ENCODE measurements at regions not wholly inside any gene's neighbourhood (a gene's known extent, or its start where the extent isn't known, plus 50 kb on each side); places are given as distances from the start of the nearest gene placed in this dataset.
"Not testable (repeated sequence)": the region's sequence is repeated elsewhere in the genome, so short reads cannot be mapped to it uniquely, and the experiment has no call there.

DNA sequence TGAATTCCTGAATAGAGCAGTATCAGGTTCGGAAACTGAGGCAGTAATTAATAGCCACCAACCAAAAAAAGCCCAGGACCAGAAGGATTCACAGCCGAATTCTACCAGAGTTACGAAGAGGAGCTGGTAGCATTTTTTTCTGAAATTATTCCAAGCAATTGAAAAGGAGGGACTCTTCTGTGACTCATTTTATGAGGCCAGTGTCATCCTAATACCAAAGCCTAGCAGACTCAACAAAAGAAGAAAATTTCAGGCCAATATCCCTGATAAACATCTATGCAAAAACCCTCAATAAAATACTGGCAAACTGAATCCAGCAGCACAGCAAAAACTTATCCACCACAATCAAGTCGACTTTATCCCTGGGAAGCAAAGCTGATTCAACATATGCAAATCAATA is 202.3 kb upstream of the SLC16A7 start:
- Histone ChIP-seq H3K4me3 (ENCODE audit: low read length) (no peak overlapping the region), H3K4me1 (ENCODE audit: insufficient read depth, low read length) (no peaks in the 10 kb centered on the region), H3K9me3 (ENCODE audit: low read depth, low read length) (no peaks in the 10 kb centered on the region), H3K27me3 (ENCODE audit: insufficient read depth, low read length) (no peaks in the 10 kb centered on the region)

DNA sequence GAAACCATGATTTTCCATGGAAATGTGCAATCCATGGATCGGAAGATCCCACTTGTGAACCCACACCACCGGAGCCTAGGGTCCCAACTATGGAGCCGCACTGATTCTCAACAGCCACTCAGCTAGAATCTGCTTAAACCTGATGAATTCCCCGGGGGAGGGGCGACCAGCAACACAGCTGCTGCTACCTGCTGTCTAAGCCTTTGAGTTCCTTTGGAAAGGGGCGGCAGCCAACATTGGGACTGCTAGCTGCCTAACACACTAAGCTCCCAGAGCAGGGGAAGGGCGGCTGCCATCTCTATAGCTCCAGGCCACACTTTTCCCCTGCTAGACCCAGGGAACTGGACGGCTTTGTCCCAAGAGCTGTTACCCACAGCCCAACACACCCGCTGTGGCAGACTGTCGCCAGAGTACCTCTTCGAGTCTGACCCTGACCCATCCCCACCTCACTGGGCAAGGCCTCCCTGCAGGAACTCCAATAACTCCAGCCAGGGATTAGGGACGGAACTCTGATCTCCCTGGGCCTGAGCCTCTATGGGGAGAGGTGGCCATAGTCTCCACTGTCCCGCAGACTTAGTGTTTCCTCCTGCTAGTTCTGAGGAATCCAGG is 205.8 kb upstream of the SLC16A7 start:
- Histone ChIP-seq H3K4me3 (ENCODE audit: low read length) (no peak overlapping the region), H3K27me3 (ENCODE audit: insufficient read depth, low read length) (no peaks in the 10 kb centered on the region), H3K4me1 (ENCODE audit: insufficient read depth, low read length) (peaks cover 3% of the 10 kb centered on the region), H3K9me3 (ENCODE audit: low read depth, low read length) (no peaks in the 10 kb centered on the region)

DNA sequence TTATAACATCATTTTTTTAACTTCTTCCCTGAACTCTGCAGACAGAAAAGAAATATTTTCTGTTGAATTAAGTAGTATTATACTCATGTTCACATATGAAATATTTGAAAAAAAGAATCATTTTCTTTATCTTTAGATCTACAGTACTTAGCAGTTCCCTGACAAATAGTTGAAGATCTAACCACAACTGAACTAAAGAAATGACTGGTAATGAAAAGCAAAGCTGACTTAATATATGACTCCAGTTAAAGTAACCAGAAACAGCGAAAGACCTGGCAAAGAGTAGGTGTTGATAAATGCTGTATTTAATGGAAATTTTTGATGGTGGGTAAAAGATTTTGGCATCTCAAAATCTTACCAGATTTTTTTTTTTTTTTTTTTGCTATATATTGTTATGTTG is 207.1 kb upstream of the SLC16A7 start:
- Histone ChIP-seq H3K9me3 (ENCODE audit: low read depth, low read length) (no peaks in the 10 kb centered on the region), H3K4me1 (ENCODE audit: insufficient read depth, low read length) (peaks cover 3% of the 10 kb centered on the region), H3K4me3 (ENCODE audit: low read length) (no peak overlapping the region), H3K27me3 (ENCODE audit: insufficient read depth, low read length) (no peaks in the 10 kb centered on the region)

DNA sequence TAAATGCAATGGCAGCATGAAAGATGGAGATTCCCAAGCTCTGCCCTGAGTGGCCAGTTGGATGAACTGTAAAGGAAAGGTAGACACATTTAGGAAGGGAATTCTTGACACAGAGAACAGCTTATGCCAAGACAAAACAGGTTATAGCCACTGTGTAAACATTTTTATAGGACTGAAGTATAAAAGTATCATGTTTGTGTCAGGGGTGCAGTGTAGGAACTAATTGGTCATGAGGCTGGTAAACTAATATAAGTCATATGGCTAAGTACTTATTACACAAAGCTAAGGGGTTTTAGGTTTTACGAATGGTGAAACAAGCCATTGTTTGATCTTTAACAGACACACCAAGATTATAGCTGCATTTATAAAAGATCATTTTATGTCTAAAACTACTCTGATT is 207.7 kb upstream of the SLC16A7 start:
- Histone ChIP-seq H3K27me3 (ENCODE audit: insufficient read depth, low read length) (no peaks in the 10 kb centered on the region), H3K4me1 (ENCODE audit: insufficient read depth, low read length) (peaks cover 3% of the 10 kb centered on the region), H3K9me3 (ENCODE audit: low read depth, low read length) (no peaks in the 10 kb centered on the region), H3K4me3 (ENCODE audit: low read length) (no peak overlapping the region)

DNA sequence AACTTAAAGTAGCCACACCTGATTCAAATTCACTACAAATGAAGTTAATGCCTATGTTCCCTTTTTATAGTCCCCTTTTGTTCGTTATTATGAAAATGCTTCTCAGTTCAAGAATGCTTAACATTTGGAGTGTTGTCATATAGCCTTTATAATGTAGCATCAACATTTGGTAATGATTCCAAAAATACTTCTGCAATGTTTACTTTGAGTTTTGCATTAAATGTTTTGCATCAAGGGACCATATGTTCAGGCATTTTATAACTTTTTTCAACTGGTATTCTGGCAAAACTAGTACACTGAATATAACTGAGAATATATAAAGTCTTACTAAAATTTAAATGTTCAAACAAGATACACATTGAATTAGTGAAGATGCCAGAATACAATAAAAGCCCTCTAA is 209.6 kb upstream of the SLC16A7 start:
- no peak overlapping the region for H3K4me3 ChIP-seq (ENCODE audit: low read length)
- H3K4me1 ChIP-seq (ENCODE audit: insufficient read depth, low read length): peaks cover 3% of the 10 kb centered on the region
- H3K27me3 ChIP-seq (ENCODE audit: insufficient read depth, low read length): no peaks in the 10 kb centered on the region
- H3K9me3 ChIP-seq (ENCODE audit: low read depth, low read length): no peaks in the 10 kb centered on the region

DNA sequence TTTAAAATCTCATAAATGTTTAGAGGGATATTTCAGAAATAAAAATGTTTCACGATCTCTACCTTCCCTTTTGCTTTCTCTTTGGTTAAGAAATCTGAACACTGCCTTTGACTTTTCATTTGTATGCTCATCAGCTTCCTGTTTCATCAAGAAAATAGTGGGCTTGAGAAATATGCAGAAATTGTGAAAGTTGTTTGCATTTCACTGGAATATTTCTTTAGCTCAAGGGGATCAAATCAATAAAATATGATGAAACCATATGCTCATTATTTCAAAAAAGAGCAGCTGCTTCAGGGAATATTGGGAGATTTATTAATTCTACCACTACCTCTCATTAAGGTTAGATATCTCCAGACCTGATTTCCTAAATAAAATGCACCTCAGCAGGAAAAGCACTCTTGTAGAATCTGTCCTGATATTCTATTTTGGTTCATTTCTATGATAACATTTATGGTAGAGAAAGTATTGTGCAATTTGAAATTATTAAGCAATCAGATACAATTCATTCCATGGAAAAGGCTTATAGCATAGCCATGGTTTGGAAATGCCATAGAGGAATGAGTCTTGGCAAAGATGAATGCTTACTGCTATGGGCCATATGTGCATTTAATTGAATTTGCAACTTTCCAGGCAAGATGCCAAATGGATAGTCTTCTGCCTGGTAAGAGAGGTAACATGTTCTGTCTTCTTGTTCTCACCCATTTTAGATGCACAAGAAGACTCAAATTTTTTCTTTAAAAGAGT is 212.6 kb upstream of the SLC16A7 start:
- Histone ChIP-seq H3K4me1 (ENCODE audit: insufficient read depth, low read length) (peaks cover 3% of the 10 kb centered on the region), H3K27me3 (ENCODE audit: insufficient read depth, low read length) (no peaks in the 10 kb centered on the region), H3K9me3 (ENCODE audit: low read depth, low read length) (no peaks in the 10 kb centered on the region), H3K4me3 (ENCODE audit: low read length) (peak overlapping the region; percentile 14)

DNA sequence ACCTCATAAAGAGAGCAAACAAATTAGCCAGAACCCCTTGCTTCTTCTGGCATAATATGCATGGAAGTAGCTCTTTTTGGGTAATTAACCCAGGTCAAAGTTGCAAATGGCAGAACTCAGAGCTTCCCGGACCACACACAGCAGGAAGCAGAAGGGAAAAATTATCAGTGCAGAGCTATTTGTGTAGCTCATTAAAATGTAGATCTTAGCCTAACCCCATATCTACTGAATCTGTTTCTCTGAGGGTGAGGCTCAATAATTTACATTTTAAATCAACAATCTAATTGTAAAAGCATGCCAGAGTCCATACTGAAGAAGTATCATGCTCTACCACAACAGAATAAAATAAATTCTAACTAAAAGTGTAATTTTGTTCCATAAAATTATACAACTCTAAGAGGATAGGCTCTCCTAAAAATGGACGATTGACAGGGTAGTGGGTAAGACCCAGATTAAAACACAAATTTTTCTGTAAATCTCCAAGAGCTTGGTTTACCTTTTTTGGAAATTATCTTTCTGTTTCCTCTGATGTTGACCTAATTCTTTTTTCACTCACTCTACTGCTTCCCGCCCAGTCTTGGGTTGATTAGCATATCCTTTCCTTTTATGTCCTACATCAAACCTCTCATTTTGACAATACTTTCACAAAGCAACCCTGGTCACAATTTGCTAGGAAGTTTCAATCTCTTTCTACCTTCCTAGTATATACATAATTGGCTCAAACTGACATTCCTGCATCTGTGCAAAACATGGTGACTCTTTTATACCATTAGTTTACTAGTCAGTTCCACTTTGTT is 213.3 kb upstream of the SLC16A7 start:
- Histone ChIP-seq H3K9me3 (ENCODE audit: low read depth, low read length) (no peaks in the 10 kb centered on the region), H3K4me3 (ENCODE audit: low read length) (peak overlapping the region; percentile 14)

DNA sequence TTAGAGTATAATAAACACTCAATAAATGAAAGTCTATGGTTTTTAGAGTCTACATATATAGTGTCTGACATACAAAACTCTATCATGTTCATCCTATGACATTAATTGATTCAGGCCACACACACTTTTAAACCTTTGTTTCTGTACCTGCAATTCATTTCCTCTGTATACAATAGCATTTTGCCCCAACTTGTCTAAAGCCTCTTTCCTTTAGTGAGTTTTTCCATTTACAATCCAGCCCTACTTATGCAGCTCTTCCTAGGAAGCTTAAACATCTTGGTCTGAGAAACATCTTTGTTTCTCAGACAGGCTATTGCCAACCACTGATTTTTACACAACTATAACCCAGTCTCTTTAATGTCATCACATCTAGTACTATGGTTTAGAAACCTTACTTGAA is 214.7 kb upstream of the SLC16A7 start:
- Histone ChIP-seq H3K4me3 (ENCODE audit: low read length) (no peak overlapping the region), H3K4me1 (ENCODE audit: insufficient read depth, low read length) (no peaks in the 10 kb centered on the region), H3K9me3 (ENCODE audit: low read depth, low read length) (no peaks in the 10 kb centered on the region), H3K27me3 (ENCODE audit: insufficient read depth, low read length) (no peaks in the 10 kb centered on the region)

More for the DNA sequence above, 213.3 kb upstream of the SLC16A7 start:
- no peaks in the 10 kb centered on the region for H3K27me3 ChIP-seq (ENCODE audit: insufficient read depth, low read length)
- no peaks in the 10 kb centered on the region for H3K4me1 ChIP-seq (ENCODE audit: insufficient read depth, low read length)

DNA sequence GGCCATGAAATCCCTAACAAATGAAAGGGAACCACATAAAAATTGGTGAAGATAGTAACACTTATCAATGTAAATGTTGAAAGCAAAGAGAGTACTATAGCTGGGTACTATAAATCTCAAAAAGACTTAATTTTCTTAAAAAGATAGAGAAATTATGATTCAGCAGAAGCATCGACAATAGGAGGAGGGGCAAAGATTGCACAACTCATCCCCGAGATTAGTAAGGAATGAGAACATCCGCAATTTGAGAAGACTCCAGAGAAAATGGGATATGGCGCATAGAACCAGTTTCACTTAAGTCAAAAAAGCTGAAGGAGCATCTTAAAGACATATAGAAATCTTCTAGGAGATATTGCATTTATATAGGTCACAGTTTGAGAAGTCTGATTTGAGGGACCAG is 220.2 kb upstream of the SLC16A7 start:
- Histone ChIP-seq H3K4me3 (ENCODE audit: low read length) (no peak overlapping the region), H3K9me3 (ENCODE audit: low read depth, low read length) (no peaks in the 10 kb centered on the region), H3K27me3 (ENCODE audit: insufficient read depth, low read length) (no peaks in the 10 kb centered on the region), H3K4me1 (ENCODE audit: insufficient read depth, low read length) (no peaks in the 10 kb centered on the region)

DNA sequence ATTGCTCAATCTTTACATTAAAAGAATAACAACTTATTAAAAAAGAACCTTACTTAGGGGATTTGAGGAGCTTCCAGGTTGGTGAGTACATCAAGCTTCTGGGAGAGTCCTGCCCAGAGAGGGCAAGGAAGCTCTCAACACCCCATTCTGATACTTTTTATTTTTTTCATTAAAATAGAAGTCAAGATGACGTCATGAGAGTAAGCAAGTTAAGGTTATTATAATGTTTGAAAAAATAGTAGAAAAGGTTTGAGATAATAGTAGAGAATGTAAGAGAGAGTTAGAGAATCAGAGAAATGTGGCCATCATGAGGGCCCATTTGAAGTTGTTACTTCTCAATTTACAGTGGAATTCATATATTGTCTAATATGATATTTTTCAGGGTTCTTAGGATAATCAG is 221.0 kb upstream of the SLC16A7 start:
- Histone ChIP-seq H3K4me1 (ENCODE audit: insufficient read depth, low read length) (no peaks in the 10 kb centered on the region), H3K9me3 (ENCODE audit: low read depth, low read length) (no peaks in the 10 kb centered on the region), H3K4me3 (ENCODE audit: low read length) (no peak overlapping the region), H3K27me3 (ENCODE audit: insufficient read depth, low read length) (no peaks in the 10 kb centered on the region)

DNA sequence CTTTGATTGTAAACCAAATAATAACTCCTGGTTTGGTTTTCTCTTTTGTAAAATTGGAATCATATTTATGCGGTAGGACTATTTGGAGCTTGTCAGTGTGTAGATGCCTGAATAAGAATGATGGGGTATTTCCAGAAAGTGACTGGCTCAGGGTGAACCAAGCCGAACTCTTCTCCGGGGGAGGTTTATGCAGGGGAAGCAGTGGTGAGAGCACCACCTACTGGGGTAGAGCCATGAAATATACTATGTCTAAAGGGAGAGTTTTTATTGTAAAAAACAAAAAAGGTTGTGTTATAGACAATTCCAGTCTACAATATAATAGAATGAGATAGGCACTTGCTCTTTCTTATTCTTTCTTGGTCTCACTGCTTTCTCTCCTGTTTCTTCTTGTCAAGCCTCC is 222.9 kb upstream of the SLC16A7 start:
- Histone ChIP-seq H3K4me1 (ENCODE audit: insufficient read depth, low read length) (no peaks in the 10 kb centered on the region), H3K4me3 (ENCODE audit: low read length) (no peak overlapping the region), H3K27me3 (ENCODE audit: insufficient read depth, low read length) (no peaks in the 10 kb centered on the region), H3K9me3 (ENCODE audit: low read depth, low read length) (no peaks in the 10 kb centered on the region)

DNA sequence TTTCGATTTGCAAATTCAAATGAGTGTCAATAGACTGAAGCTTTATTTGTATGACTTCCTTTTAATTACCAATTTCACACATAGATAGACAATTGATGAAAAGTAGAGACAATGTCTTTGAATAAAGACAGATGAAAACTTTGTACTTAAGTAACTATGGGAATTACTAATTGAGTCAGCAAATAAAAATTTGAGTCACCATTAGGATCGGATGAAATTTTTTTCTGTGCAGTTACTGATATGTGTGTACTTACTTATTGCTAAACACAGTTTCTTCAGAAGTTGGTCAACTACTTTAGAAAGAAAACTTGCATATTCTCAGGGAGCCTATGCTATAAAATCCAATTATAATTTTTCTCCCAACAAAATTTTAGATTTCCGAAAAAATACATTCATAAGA is 224.9 kb upstream of the SLC16A7 start:
- Histone ChIP-seq H3K9me3 (ENCODE audit: low read depth, low read length) (no peaks in the 10 kb centered on the region), H3K27me3 (ENCODE audit: insufficient read depth, low read length) (no peaks in the 10 kb centered on the region), H3K4me1 (ENCODE audit: insufficient read depth, low read length) (no peaks in the 10 kb centered on the region), H3K4me3 (ENCODE audit: low read length) (no peak overlapping the region)

DNA sequence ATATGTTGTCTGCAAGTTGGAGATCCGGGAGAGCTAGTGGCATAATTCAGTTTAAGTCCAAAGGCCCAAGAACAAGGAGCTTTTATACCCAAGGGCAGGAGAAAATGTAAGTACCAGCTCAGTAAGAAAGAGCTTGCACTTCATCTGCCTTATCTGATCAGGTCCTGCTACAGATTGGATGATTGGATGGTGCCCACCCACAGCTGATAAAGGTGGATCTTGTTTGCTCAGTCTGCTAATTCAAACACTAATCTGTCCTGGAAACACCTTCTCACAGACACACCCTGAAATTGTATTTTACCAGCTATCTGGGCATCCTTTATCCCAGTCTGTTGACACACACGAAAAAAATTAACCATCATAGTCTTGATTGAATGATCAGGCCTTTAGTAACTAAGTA is 230.7 kb upstream of the SLC16A7 start:
- H3K27me3 ChIP-seq (ENCODE audit: insufficient read depth, low read length): no peaks in the 10 kb centered on the region
- no peaks in the 10 kb centered on the region for H3K4me1 ChIP-seq (ENCODE audit: insufficient read depth, low read length)
- H3K9me3 ChIP-seq (ENCODE audit: low read depth, low read length): no peaks in the 10 kb centered on the region
- no peak overlapping the region for H3K4me3 ChIP-seq (ENCODE audit: low read length)

DNA sequence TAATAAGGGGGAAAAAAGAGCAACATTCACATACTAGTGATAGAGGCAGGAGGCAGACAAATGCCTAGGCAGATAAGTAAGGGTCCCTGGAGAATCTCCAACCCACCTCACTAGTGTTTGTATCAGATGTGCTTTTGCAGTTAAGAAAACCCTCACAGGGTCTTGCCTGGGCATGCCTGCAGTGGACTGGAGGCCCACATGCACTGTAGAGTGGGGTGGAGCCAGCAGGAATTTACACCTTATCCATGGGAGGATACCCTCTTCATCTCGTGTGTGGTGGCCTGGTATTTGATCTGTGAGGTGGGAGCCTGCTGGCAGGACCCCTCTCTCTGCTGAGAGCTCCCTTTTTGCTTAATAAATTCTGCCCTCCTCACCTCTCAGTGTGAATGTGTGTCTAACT is 238.0 kb upstream of the SLC16A7 start:
- H3K27me3 ChIP-seq (ENCODE audit: insufficient read depth, low read length): no peaks in the 10 kb centered on the region
- no peaks in the 10 kb centered on the region for H3K9me3 ChIP-seq (ENCODE audit: low read depth, low read length)
- no peaks in the 10 kb centered on the region for H3K4me1 ChIP-seq (ENCODE audit: insufficient read depth, low read length)
- no peak overlapping the region for H3K4me3 ChIP-seq (ENCODE audit: low read length)

DNA sequence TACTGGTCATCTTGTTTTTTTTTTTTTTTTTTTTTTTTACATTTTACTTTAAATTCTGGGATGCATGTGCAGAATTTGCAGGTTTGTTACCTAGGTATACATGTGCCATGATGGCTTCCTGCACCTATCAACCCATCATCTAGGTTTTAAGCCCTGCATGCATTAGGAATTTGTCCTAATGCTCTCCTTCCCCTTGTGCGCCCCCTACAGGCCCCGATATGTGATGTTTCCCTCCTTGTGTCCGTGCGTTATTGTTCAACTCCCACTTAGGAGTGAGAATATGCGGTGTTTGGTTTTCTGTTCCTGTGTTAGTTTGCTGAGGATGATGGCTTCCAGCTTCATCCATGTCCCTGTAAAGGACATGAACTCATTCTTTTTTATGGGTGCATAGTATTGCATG is 249.6 kb upstream of the SLC16A7 start:
- H3K9me3 ChIP-seq (ENCODE audit: low read depth, low read length); H3K4me1 ChIP-seq (ENCODE audit: insufficient read depth, low read length); H3K4me3 ChIP-seq (ENCODE audit: low read length); H3K27me3 ChIP-seq (ENCODE audit: insufficient read depth, low read length): not testable (repeated sequence)
